Panc1 (cell line): ENCODE measurements at regions not wholly inside any gene's neighbourhood (a gene's known extent, or its start where the extent isn't known, plus 50 kb on each side); places are given as distances from the start of the nearest gene placed in this dataset.

Source experiments
- ATAC-seq: fragments of 200-7000 bp; cut with Tn5 transposase; 2 replicates; pipeline ENCODE4 v1.9.1; 2020; ENCODE audit warnings: mild to moderate bottlenecking, moderate library complexity
- BruUV-seq: library from RNA; stranded (reverse); fragments of 400-500 nt; replicated peaks from 2 replicates; lab custom pipeline; 2021; lab: Mats Ljungman, UMichigan
- CTCF ChIA-PET: fragments of 300-600 bp; sonication (Branson Sonifier 250); formaldehyde crosslinking; loops from one replicate; lab custom pipeline; 2022; ENCODE audit warnings: antibody characterized with exemption; lab: Charles Lee
- POLR2A ChIA-PET: fragments of 300-600 bp; sonication (Branson Sonifier 250); formaldehyde crosslinking; loops from one replicate; lab custom pipeline; 2022; ENCODE audit warnings: antibody characterized with exemption; lab: Charles Lee
- DNase-seq: peaks from one replicate; pipeline ENCODE4 v3.0.0-alpha.2; 2010; ENCODE audit warnings: low read depth, low spot score
- H3K27ac ChIP-seq: 2 replicates; pipeline ENCODE4 v1.5.1; 2011; ENCODE audit warnings: mild to moderate bottlenecking, low read length, inconsistent platforms
- H3K27me3 ChIP-seq: fragments of 200-500 bp; sonication (Bioruptor generic); 2 replicates; pipeline ENCODE4 v1.6.0; 2014; ENCODE audit warnings: low read length, inconsistent platforms; ENCODE audit not compliant: control insufficient read depth, insufficient read depth
- H3K36me3 ChIP-seq: fragments of 200-500 bp; sonication (Bioruptor generic); 2 replicates; pipeline ENCODE4 v1.5.1; 2014; ENCODE audit warnings: inconsistent platforms, mild to moderate bottlenecking, low read length, moderate library complexity; ENCODE audit not compliant: control insufficient read depth, insufficient read depth
- H3K4me1 ChIP-seq: 2 replicates; pipeline ENCODE4 v1.5.1; 2011; ENCODE audit warnings: inconsistent platforms, mild to moderate bottlenecking, low read length, moderate library complexity; ENCODE audit not compliant: control insufficient read depth, insufficient read depth
- H3K4me3 ChIP-seq, 2 experiments: 2 replicates each; pipeline ENCODE4 v1.5.1; 2011 to 2012; ENCODE audit warnings: low read depth in 2 of 2, low read length in 2 of 2, mild to moderate bottlenecking in 2 of 2, inconsistent platforms in 1 of 2, moderate library complexity in 1 of 2
- H3K9me3 ChIP-seq: fragments of 200-500 bp; sonication (Bioruptor generic); 2 replicates; pipeline ENCODE4 v1.5.1; 2014; ENCODE audit warnings: low read depth, mild to moderate bottlenecking, inconsistent platforms, low read length, moderate library complexity; ENCODE audit not compliant: control insufficient read depth, insufficient read depth
- POLR2AphosphoS5 ChIP-seq: IDR thresholded peaks from 2 replicates; pipeline ENCODE4 v1.6.1; 2012; ENCODE audit warnings: mild to moderate bottlenecking, low read depth, low read length, moderate library complexity
- SIN3A ChIP-seq: IDR thresholded peaks from 2 replicates; pipeline ENCODE4 v1.6.1; 2012; ENCODE audit warnings: low read depth, mild to moderate bottlenecking, low read length, moderate library complexity, borderline replicate concordance; ENCODE audit not compliant: insufficient read depth
- TCF7L2 ChIP-seq: IDR thresholded peaks from 2 replicates; pipeline ENCODE4 v1.6.1; 2011; ENCODE audit warnings: mild to moderate bottlenecking, low read depth, low read length, inconsistent platforms
- in situ Hi-C: cut with HindIII; loops from 2 replicates; pipeline ENCODE4 v1.10.0; 2016; ENCODE audit warnings: low sequenced_read_pairs, low pct_unique_long_range_greater_than_20kb
- intact Hi-C: fragments of 100-400 bp; cut with micrococcal nuclease; formaldehyde crosslinking; loops from one replicate; pipeline ENCODE4 v1.10.0; 2022; ENCODE audit not compliant: unreplicated experiment
- TF ChIP-seq, protein P1 (sequence below): fragments of 450-650 bp; IDR thresholded peaks from 2 replicates; pipeline ENCODE4 v1.5.1; 2017; ENCODE audit warnings: mild to moderate bottlenecking
- TF ChIP-seq, protein P2 (sequence below), 2 experiments: IDR thresholded peaks; 2 replicates each; pipeline ENCODE4 v1.6.1; 2011 to 2012; ENCODE audit warnings: low read depth in 2 of 2, control low read depth in 1 of 2, low read length in 1 of 2, mild to moderate bottlenecking in 1 of 2, moderate library complexity in 1 of 2; ENCODE audit not compliant: insufficient read depth in 1 of 2

DNA sequence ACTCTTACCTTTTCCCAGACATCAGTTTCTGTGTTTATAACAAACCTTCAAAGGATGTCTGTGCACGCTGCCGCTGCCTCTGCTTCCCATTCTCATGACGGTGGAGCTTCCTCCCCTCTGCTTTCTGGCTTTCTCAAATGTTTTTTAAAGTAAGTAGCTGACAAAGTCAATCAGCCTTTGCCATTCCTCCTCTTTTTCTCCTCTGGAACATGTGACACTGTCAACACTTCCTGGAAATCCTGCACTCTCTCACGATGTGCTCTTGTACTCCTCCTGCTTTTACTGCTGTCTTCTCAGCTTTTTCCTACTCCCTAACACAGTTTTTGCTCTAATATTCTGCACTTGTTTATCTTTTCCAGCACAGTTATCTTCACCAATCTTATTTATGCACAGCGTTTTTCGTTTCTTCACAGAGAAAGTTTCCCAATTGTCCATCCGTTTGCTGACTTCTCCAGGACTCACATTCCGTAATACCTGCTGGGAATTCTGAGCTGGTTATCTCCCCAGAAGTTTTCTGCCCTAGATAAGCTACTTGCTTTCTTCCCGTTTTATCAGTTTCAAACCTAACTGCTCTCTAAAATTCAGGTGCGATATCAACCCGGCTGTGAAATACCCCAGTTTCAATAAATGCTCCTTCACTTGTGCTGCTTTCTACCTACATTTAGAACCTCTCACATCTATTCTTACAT, 465.6 kb upstream of the AGA start:
- no peak for DNase-seq
- Histone ChIP-seq H3K4me1 (no peaks in the 10 kb centered on the region), H3K27me3 (no peaks in the 10 kb centered on the region), H3K36me3 (no peaks in the 10 kb centered on the region), H3K9me3 (no peaks in the 10 kb centered on the region), H3K27ac (no peak overlapping the region), H3K4me3 (peak overlapping the region in 1 of 2 experiments; percentile 20; a peak in 2 of 4 replicates)
- ATAC-seq = no peak
- ChIA-PET CTCF (no interaction called here), POLR2A (no interaction called here)
- BruUV-seq = no TSS peak
- no peak for TF ChIP-seq TCF7L2
- TF ChIP-seq, protein P1, sequence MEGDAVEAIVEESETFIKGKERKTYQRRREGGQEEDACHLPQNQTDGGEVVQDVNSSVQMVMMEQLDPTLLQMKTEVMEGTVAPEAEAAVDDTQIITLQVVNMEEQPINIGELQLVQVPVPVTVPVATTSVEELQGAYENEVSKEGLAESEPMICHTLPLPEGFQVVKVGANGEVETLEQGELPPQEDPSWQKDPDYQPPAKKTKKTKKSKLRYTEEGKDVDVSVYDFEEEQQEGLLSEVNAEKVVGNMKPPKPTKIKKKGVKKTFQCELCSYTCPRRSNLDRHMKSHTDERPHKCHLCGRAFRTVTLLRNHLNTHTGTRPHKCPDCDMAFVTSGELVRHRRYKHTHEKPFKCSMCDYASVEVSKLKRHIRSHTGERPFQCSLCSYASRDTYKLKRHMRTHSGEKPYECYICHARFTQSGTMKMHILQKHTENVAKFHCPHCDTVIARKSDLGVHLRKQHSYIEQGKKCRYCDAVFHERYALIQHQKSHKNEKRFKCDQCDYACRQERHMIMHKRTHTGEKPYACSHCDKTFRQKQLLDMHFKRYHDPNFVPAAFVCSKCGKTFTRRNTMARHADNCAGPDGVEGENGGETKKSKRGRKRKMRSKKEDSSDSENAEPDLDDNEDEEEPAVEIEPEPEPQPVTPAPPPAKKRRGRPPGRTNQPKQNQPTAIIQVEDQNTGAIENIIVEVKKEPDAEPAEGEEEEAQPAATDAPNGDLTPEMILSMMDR = no peak
- no peak for TF ChIP-seq POLR2AphosphoS5
- no peak for TF ChIP-seq SIN3A
- TF ChIP-seq, protein P2, sequence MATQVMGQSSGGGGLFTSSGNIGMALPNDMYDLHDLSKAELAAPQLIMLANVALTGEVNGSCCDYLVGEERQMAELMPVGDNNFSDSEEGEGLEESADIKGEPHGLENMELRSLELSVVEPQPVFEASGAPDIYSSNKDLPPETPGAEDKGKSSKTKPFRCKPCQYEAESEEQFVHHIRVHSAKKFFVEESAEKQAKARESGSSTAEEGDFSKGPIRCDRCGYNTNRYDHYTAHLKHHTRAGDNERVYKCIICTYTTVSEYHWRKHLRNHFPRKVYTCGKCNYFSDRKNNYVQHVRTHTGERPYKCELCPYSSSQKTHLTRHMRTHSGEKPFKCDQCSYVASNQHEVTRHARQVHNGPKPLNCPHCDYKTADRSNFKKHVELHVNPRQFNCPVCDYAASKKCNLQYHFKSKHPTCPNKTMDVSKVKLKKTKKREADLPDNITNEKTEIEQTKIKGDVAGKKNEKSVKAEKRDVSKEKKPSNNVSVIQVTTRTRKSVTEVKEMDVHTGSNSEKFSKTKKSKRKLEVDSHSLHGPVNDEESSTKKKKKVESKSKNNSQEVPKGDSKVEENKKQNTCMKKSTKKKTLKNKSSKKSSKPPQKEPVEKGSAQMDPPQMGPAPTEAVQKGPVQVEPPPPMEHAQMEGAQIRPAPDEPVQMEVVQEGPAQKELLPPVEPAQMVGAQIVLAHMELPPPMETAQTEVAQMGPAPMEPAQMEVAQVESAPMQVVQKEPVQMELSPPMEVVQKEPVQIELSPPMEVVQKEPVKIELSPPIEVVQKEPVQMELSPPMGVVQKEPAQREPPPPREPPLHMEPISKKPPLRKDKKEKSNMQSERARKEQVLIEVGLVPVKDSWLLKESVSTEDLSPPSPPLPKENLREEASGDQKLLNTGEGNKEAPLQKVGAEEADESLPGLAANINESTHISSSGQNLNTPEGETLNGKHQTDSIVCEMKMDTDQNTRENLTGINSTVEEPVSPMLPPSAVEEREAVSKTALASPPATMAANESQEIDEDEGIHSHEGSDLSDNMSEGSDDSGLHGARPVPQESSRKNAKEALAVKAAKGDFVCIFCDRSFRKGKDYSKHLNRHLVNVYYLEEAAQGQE (IDR thresholded peaks at IDR 0.05; ENCODE audit: insufficient read depth in 1 of 2, low read depth in 2 of 2, low read length in 1 of 2) = no peak
- in situ Hi-C loops = no loop called here
- intact Hi-C loops = no loop called here

DNA sequence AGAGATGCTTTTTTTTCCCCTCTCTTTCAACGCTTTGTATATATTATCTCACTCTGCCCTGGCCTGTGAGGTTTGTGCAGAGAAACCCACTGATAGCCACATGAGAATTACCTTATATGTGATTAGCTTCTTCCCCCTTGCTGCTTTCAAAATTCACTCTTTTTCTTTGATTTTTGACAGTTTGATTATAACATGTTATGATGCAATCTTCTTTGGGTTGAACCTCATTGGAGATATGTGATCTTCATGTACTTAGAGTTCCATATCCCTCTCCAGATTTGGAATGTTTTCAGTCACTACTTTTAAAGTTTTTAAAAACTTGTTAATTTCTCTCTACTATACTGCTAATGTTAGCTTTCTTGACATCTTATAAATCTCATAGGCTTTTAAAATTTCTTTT, 479.5 kb upstream of the AGA start:
- Histone ChIP-seq H3K27ac (no peak overlapping the region), H3K4me3 (no peak overlapping the region), H3K4me1 (no peaks in the 10 kb centered on the region), H3K27me3 (no peaks in the 10 kb centered on the region), H3K36me3 (no peaks in the 10 kb centered on the region), H3K9me3 (no peaks in the 10 kb centered on the region)
- no TSS peak for BruUV-seq
- DNase-seq (no peak), ATAC-seq (no peak)
- ChIA-PET POLR2A (no interaction called here), CTCF (no interaction called here)
- TF ChIP-seq, protein P1 = no peak
- TF ChIP-seq SIN3A (no peak), TCF7L2 (no peak), POLR2AphosphoS5 (no peak)
- TF ChIP-seq, protein P2 (IDR thresholded peaks at IDR 0.05; ENCODE audit: insufficient read depth in 1 of 2, low read depth in 2 of 2, low read length in 1 of 2) = no peak
- intact Hi-C loops = no loop called here
- in situ Hi-C loops = no loop called here
